Type B pancreatic cell (in vitro differentiated cells): ENCODE measurements at regions not wholly inside any gene's neighbourhood (a gene's known extent, or its start where the extent isn't known, plus 50 kb on each side); places are given as distances from the start of the nearest gene placed in this dataset.
"Not testable (repeated sequence)": the region's sequence is repeated elsewhere in the genome, so short reads cannot be mapped to it uniquely, and the experiment has no call there.

Source experiments
- DNase-seq: peaks from one replicate; pipeline ENCODE4 v3.0.0; 2021; ENCODE audit warnings: mixed read lengths; ENCODE audit not compliant: unreplicated experiment; ENCODE audit errors: extremely low spot score
- H3K27ac Mint-ChIP-seq: 2 replicates; pipeline ENCODE4 v1.8.0; 2021; ENCODE audit warnings: mild to moderate bottlenecking, mixed read lengths
- H3K27me3 Mint-ChIP-seq: 2 replicates; pipeline ENCODE4 v1.8.0; 2021; ENCODE audit warnings: mixed read lengths
- H3K36me3 Mint-ChIP-seq: 2 replicates; pipeline ENCODE4 v1.8.0; 2021; ENCODE audit warnings: mixed read lengths
- H3K4me1 Mint-ChIP-seq: one replicate; pipeline ENCODE4 v1.8.0; 2021; ENCODE audit warnings: mixed read lengths; ENCODE audit not compliant: unreplicated experiment
- H3K4me3 Mint-ChIP-seq: 2 replicates; pipeline ENCODE4 v1.8.0; 2021; ENCODE audit warnings: mild to moderate bottlenecking, mixed read lengths
- H3K9me3 Mint-ChIP-seq: 2 replicates; pipeline ENCODE4 v1.8.0; 2021; ENCODE audit warnings: mixed read lengths
- CTCF ChIP-seq: fragments of 200-600 bp; sonication (generic); conservative IDR thresholded peaks from 2 replicates; pipeline ENCODE4 v1.5.0; 2021; ENCODE audit warnings: antibody characterized with exemption, mild to moderate bottlenecking

DNA sequence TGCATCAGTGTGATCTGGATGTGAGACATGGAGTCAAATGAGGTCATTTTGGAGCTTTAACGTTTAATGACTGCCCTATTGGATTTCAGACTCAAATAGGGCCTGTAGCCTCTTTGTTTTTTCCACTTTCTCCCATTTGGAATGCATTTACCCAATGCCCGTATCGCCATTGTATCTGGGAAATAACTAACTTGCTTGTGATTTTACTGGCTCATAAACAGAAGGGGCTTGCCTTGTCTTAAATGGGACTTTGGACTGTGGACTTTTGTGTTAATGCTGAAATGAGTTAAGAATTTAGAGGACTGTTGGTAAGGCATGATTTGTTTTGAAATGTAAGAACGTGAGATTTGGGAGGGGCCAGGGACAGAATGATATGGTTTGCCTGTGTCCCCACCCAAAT, 494.6 kb downstream of the CHSY3 start:
- no peaks in the 10 kb centered on the region for H3K27me3 Mint-ChIP-seq
- H3K27ac Mint-ChIP-seq = no peak overlapping the region
- no peaks in the 10 kb centered on the region for H3K4me1 Mint-ChIP-seq
- no peak for DNase-seq
- H3K4me3 Mint-ChIP-seq = no peak overlapping the region
- peaks cover 9% of the 10 kb centered on the region for H3K9me3 Mint-ChIP-seq
- TF ChIP-seq CTCF = no peak
- no peaks in the 10 kb centered on the region for H3K36me3 Mint-ChIP-seq

DNA sequence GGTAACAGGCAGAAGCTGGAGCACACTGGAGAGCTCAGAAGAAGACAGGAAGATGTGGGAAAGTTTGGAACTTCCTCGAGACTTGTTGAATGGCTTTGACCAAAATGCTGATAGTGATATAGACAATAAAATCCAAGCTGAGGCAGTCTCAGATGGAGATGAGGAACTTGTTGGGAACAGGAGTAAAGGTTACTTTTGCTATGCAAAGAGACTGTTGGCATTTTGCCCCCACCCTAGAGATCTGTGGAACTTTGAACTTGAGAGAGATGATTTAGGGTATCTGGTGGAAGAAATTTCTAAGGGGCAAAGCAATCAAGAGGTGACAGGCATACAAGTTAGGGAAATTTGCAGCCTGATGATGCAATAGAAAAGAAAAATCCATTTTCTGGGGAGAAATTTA, 493.5 kb downstream of the CHSY3 start:
- H3K27me3 Mint-ChIP-seq, H3K9me3 Mint-ChIP-seq, H3K27ac Mint-ChIP-seq, H3K36me3 Mint-ChIP-seq, H3K4me1 Mint-ChIP-seq, DNase-seq, H3K4me3 Mint-ChIP-seq: not testable (repeated sequence)

- Mint-ChIP-seq H3K36me3 (no peaks in the 10 kb centered on the region), H3K27me3 (no peaks in the 10 kb centered on the region), H3K4me3 (no peak overlapping the region), H3K4me1 (no peaks in the 10 kb centered on the region), H3K9me3 (peaks cover 9% of the 10 kb centered on the region), H3K27ac (no peak overlapping the region)
- no peak for TF ChIP-seq CTCF
- DNase-seq = no peak
These were observed 492.9 kb downstream of the CHSY3 start for GRCh38 chr5:130397132-130397531.

DNA sequence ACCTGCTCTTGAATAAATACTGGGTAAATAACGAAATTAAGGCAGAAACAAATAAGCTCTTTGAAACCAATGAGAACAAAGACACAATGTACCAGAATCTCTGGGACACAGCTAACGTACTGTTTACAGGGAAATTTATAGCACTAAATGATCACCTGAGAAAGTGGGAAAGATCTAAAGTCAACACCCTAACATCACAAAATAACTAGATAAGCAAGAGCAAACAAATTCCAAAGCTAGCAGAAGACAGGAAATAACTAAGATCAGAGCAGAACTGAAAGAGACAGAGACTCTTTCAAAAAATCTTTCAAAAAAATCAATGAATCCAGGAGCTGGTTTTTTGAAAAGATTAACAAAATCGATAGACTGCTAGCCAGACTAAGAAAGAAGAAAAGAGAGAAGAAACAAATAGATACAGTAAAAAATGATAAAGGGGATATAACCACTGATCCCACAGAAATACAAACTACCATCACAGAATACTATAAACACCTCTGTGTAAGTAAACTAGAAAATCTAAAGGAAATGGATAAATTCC, 487.5 kb downstream of the CHSY3 start:
- H3K27me3 Mint-ChIP-seq, H3K9me3 Mint-ChIP-seq, H3K27ac Mint-ChIP-seq, H3K4me3 Mint-ChIP-seq, H3K36me3 Mint-ChIP-seq, DNase-seq, H3K4me1 Mint-ChIP-seq: not testable (repeated sequence)

- no peak overlapping the region for H3K27ac Mint-ChIP-seq
- H3K4me1 Mint-ChIP-seq = no peaks in the 10 kb centered on the region
- no peak overlapping the region for H3K4me3 Mint-ChIP-seq
- TF ChIP-seq CTCF = no peak
- no peaks in the 10 kb centered on the region for H3K36me3 Mint-ChIP-seq
- H3K9me3 Mint-ChIP-seq = no peaks in the 10 kb centered on the region
- DNase-seq = no peak
- H3K27me3 Mint-ChIP-seq = no peaks in the 10 kb centered on the region
These were observed 481.9 kb downstream of the CHSY3 start for GRCh38 chr5:130386155-130386554.

GRCh38 chr5:130385656-130386055, 481.4 kb downstream of the CHSY3 start:
- Mint-ChIP-seq H3K4me1 (no peaks in the 10 kb centered on the region), H3K4me3 (no peak overlapping the region), H3K36me3 (no peaks in the 10 kb centered on the region), H3K27ac (no peak overlapping the region), H3K9me3 (no peaks in the 10 kb centered on the region), H3K27me3 (no peaks in the 10 kb centered on the region)
- no peak for TF ChIP-seq CTCF
- no peak for DNase-seq

DNA sequence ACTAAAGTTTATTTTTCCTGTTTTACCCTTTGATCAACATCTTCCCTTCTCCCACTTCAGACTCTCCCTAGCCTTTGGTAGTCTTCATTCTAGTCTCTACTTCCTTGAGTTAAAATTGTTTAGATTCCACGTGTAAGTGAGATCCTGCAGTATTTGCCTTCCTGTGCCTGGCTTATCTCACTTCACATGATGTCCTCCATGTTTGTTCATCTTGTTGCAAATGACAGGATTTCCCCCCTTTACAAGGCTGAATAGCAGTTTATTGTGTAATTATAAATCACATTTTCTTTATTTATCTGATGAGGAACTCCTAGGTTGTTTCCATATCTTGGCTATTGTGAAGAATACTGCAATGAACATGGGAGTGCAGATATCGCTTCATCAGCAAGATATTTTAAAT, 461.7 kb downstream of the CHSY3 start:
- TF ChIP-seq CTCF = no peak
- H3K27me3 Mint-ChIP-seq = no peaks in the 10 kb centered on the region
- H3K36me3 Mint-ChIP-seq = no peaks in the 10 kb centered on the region

More for the DNA sequence above, 461.7 kb downstream of the CHSY3 start:
- H3K9me3 Mint-ChIP-seq = no peaks in the 10 kb centered on the region
- H3K4me3 Mint-ChIP-seq = no peak overlapping the region
- no peak for DNase-seq
- no peaks in the 10 kb centered on the region for H3K4me1 Mint-ChIP-seq
- H3K27ac Mint-ChIP-seq = no peak overlapping the region
